Caco-2 (cell line): ENCODE measurements at regions not wholly inside any gene's neighbourhood (a gene's known extent, or its start where the extent isn't known, plus 50 kb on each side); places are given as distances from the start of the nearest gene placed in this dataset.

Experiments used
- BruUV-seq: library from RNA; stranded (reverse); fragments of 400-500 nt; replicated peaks from 2 replicates; lab custom pipeline; 2021; lab: Mats Ljungman, UMichigan
- CTCF ChIA-PET: fragments of 300-600 bp; sonication (Branson Sonifier 250); formaldehyde crosslinking; loops from one replicate; lab custom pipeline; 2022; ENCODE audit warnings: antibody characterized with exemption; lab: Charles Lee
- POLR2A ChIA-PET: fragments of 300-600 bp; sonication (Branson Sonifier 250); formaldehyde crosslinking; loops from one replicate; lab custom pipeline; 2022; ENCODE audit warnings: antibody characterized with exemption; lab: Charles Lee
- DNase-seq, 2 experiments: peaks; one replicate each; pipeline versions ENCODE4 v3.0.0 to v3.0.0-alpha.2; 2020 to 2022
- H3K27me3 ChIP-seq: replicated peaks from 2 replicates; pipeline ENCODE4 v1.6.0; 2011; ENCODE audit warnings: low read length; ENCODE audit not compliant: control insufficient read depth, insufficient read depth
- H3K36me3 ChIP-seq: 2 replicates; pipeline ENCODE4 v1.5.1; 2011; ENCODE audit warnings: low read length; ENCODE audit not compliant: control insufficient read depth, insufficient read depth
- H3K4me1 ChIP-seq: fragments of 250-450 bp; sonication (Bioruptor Pico); 2 replicates; pipeline ENCODE4 v1.5.1; 2020; ENCODE audit warnings: mild to moderate bottlenecking
- H3K4me3 ChIP-seq: 2 replicates; pipeline ENCODE4 v1.5.1; 2011; ENCODE audit warnings: low read depth, mild to moderate bottlenecking, control low read depth, low read length
- H3K9me3 ChIP-seq: fragments of 250-450 bp; sonication (Bioruptor Pico); 2 replicates; pipeline ENCODE4 v1.5.1; 2020; ENCODE audit warnings: mild to moderate bottlenecking, moderate library complexity
- H3K27ac Mint-ChIP-seq: one replicate; pipeline ENCODE4 v1.8.0; 2022; ENCODE audit warnings: mixed read lengths; ENCODE audit not compliant: unreplicated experiment
- H3K27me3 Mint-ChIP-seq: one replicate; pipeline ENCODE4 v1.8.0; 2022; ENCODE audit warnings: mixed read lengths; ENCODE audit not compliant: insufficient read depth, unreplicated experiment
- H3K36me3 Mint-ChIP-seq: one replicate; pipeline ENCODE4 v1.8.0; 2022; ENCODE audit warnings: mild to moderate bottlenecking, mixed read lengths; ENCODE audit not compliant: insufficient read depth, unreplicated experiment
- H3K4me1 Mint-ChIP-seq: one replicate; pipeline ENCODE4 v1.8.0; 2022; ENCODE audit warnings: low read depth, mixed read lengths; ENCODE audit not compliant: unreplicated experiment
- H3K4me3 Mint-ChIP-seq: one replicate; pipeline ENCODE4 v1.8.0; 2022; ENCODE audit warnings: mild to moderate bottlenecking, moderate library complexity, mixed read lengths; ENCODE audit not compliant: unreplicated experiment
- H3K9me3 Mint-ChIP-seq: one replicate; pipeline ENCODE4 v1.8.0; 2022; ENCODE audit warnings: mixed read lengths; ENCODE audit not compliant: unreplicated experiment
- CTCF ChIP-seq, 2 experiments: fragments of 200-600 bp in 1 of 2; IDR thresholded peaks; 1 replicate in 1 of 2; 2 replicates in 1 of 2; pipeline versions ENCODE4 v1.5.1 to v1.8.0; 2011 to 2022; ENCODE audit warnings: antibody characterized with exemption in 1 of 2, control low read depth in 1 of 2, inconsistent platforms in 1 of 2, low read depth in 1 of 2, low read length in 1 of 2, mild to moderate bottlenecking in 1 of 2, moderate library complexity in 1 of 2; ENCODE audit not compliant: insufficient read depth in 1 of 2, severe bottlenecking in 1 of 2, unreplicated experiment in 1 of 2
- intact Hi-C: fragments of 100-400 bp; cut with micrococcal nuclease; formaldehyde crosslinking; loops from one replicate; pipeline ENCODE4 v1.10.0; 2022; ENCODE audit not compliant: unreplicated experiment

GRCh38 chr14:101132588-101132987 lies 229.1 kb upstream of the RTL1 start:
- no peaks in the 10 kb centered on the region for H3K4me1 ChIP-seq
- H3K27me3 ChIP-seq, result no peaks in the 10 kb centered on the region; the same call in 1 of the 2 replicates
- H3K36me3 Mint-ChIP-seq, result no peaks in the 10 kb centered on the region
- no peaks in the 10 kb centered on the region for H3K9me3 ChIP-seq
- H3K27ac Mint-ChIP-seq, result no peak overlapping the region
- H3K4me3 ChIP-seq, result no peak overlapping the region
- H3K36me3 ChIP-seq, result no peaks in the 10 kb centered on the region
- CTCF ChIA-PET, result no interaction called here
- POLR2A ChIA-PET, result no interaction called here
- DNase-seq, result no peak
- peaks cover 18% of the 10 kb centered on the region for H3K27me3 Mint-ChIP-seq
- TF ChIP-seq CTCF (IDR thresholded peaks at IDR 0.05; ENCODE audit: insufficient read depth in 1 of 2, low read depth in 1 of 2, low read length in 1 of 2, severe bottlenecking in 1 of 2, unreplicated experiment in 1 of 2), result no peak
- BruUV-seq, result no TSS peak
- no peaks in the 10 kb centered on the region for H3K9me3 Mint-ChIP-seq
- H3K4me1 Mint-ChIP-seq, result no peaks in the 10 kb centered on the region
- intact Hi-C loops, result no loop called here
- no peak overlapping the region for H3K4me3 Mint-ChIP-seq

- H3K27ac Mint-ChIP-seq, result no peak overlapping the region
- ChIA-PET POLR2A (no interaction called here), CTCF (no interaction called here)
- no peak overlapping the region for H3K4me3 ChIP-seq
- H3K36me3 Mint-ChIP-seq, result no peaks in the 10 kb centered on the region
- no peak for TF ChIP-seq CTCF (IDR thresholded peaks at IDR 0.05; ENCODE audit: insufficient read depth in 1 of 2, low read depth in 1 of 2, low read length in 1 of 2, severe bottlenecking in 1 of 2, unreplicated experiment in 1 of 2)
- DNase-seq, result no peak
- H3K4me1 Mint-ChIP-seq, result no peaks in the 10 kb centered on the region
- no peak overlapping the region for H3K4me3 Mint-ChIP-seq
- H3K36me3 ChIP-seq, result no peaks in the 10 kb centered on the region
- H3K27me3 Mint-ChIP-seq, result peaks cover 13% of the 10 kb centered on the region
- no peaks in the 10 kb centered on the region for H3K9me3 Mint-ChIP-seq
- no peaks in the 10 kb centered on the region; the same call in 1 of the 2 replicates for H3K27me3 ChIP-seq
- H3K4me1 ChIP-seq, result no peaks in the 10 kb centered on the region
- BruUV-seq, result no TSS peak
- intact Hi-C loops, result no loop called here
- H3K9me3 ChIP-seq, result no peaks in the 10 kb centered on the region
These were observed 229.5 kb upstream of the RTL1 start for GRCh38 chr14:101133068-101133467.

GRCh38 chr14:101134161-101134631 lies 230.7 kb upstream of the RTL1 start:
- CTCF ChIA-PET, result interaction anchor here (0.6 kb wide), 1 partner anchor 49 kb away, joined by 7 read pairs; no protein-coding TSS in a partner anchor
- Histone ChIP-seq H3K9me3 (no peaks in the 10 kb centered on the region; the same call in 1 of the 2 replicates), H3K4me3 (no peak overlapping the region), H3K36me3 (no peaks in the 10 kb centered on the region), H3K27me3 (no peaks in the 10 kb centered on the region; the same call in 1 of the 2 replicates), H3K4me1 (no peaks in the 10 kb centered on the region)
- Mint-ChIP-seq H3K9me3 (no peaks in the 10 kb centered on the region), H3K27ac (no peak overlapping the region), H3K4me3 (no peak overlapping the region), H3K27me3 (peaks cover 12% of the 10 kb centered on the region), H3K36me3 (no peaks in the 10 kb centered on the region), H3K4me1 (no peaks in the 10 kb centered on the region)
- POLR2A ChIA-PET, result no interaction called here
- TF ChIP-seq CTCF (IDR thresholded peaks at IDR 0.05; ENCODE audit: insufficient read depth in 1 of 2, low read depth in 1 of 2, low read length in 1 of 2, severe bottlenecking in 1 of 2, unreplicated experiment in 1 of 2), result no peak
- no TSS peak for BruUV-seq
- intact Hi-C loops, result no loop called here
- no peak for DNase-seq
